Mucosa of descending colon (tissue), 3 donors: ENCODE measurements at regions not wholly inside any gene's neighbourhood (a gene's known extent, or its start where the extent isn't known, plus 50 kb on each side); places are given as distances from the start of the nearest gene placed in this dataset.

ENCODE experiments used
- ATAC-seq: fragments of 200-7000 bp; cut with Tn5 transposase; one replicate; pipeline ENCODE4 v1.9.1; 2020; ENCODE audit warnings: mild to moderate bottlenecking, moderate library complexity
- DNase-seq, 3 donors: peaks; one replicate each; pipeline ENCODE4 v3.0.0-alpha.2; 2020
- H3K36me3 ChIP-seq: fragments of 200-600 bp; one replicate; pipeline ENCODE4 v1.8.0; 2021; ENCODE audit warnings: low read depth, mild to moderate bottlenecking
- H3K4me1 ChIP-seq: fragments of 200-600 bp; one replicate; pipeline ENCODE4 v1.8.0; 2021; ENCODE audit warnings: low read depth, mild to moderate bottlenecking
- H3K4me3 ChIP-seq: fragments of 200-600 bp; one replicate; pipeline ENCODE4 v1.8.0; 2021; ENCODE audit warnings: mild to moderate bottlenecking
- H3K9me3 ChIP-seq: fragments of 200-600 bp; one replicate; pipeline ENCODE4 v1.8.0; 2021; ENCODE audit warnings: mild to moderate bottlenecking
- intact Hi-C, 2 donors: fragments of 100-400 bp; cut with DNase I in 1 of 2; cut with micrococcal nuclease in 1 of 2; formaldehyde crosslinking; loops; one replicate each; pipeline versions ENCODE4 v1.11.0 to v1.11.1; 2022; cut with DNase I, micrococcal nuclease
- TF ChIP-seq, protein P1 (sequence below): fragments of 200-600 bp; IDR thresholded peaks from one replicate; pipeline ENCODE4 v1.8.0; 2022; ENCODE audit warnings: antibody characterized with exemption, mild to moderate bottlenecking
- donor health status: DM: no; HTN: no; CAD: no; lungs with moderate emphysema.
- donor health status: DM: no; HTN: no; CAD: no.
- donor health status: DM: no; HTN: yes; CAD: no.

DNA sequence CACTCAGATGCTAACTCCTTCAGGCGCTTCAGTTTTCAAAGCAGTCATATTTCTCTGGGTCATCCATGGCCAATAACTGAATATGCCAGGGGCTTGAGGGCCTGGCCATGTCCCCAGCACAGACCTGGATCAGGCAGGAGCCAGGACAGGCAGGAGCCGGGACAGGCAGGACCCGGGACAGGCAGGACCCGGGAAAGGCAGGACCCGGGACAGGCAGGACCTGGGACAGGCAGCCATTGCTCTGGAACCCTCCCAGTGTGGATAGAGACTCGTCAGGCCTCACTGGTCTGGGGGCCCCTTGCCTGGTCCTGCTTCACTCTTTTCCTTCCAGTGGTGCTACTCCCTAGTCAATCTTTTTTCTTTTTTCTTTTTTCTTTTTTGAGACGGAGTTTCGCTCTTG, 117.5 kb upstream of the TEX51 start:
- H3K9me3 ChIP-seq, result no peaks in the 10 kb centered on the region
- H3K4me1 ChIP-seq, result peaks cover 4% of the 10 kb centered on the region
- ATAC-seq (no peak), DNase-seq (no peak)
- H3K36me3 ChIP-seq, result no peaks in the 10 kb centered on the region
- TF ChIP-seq, protein P1, sequence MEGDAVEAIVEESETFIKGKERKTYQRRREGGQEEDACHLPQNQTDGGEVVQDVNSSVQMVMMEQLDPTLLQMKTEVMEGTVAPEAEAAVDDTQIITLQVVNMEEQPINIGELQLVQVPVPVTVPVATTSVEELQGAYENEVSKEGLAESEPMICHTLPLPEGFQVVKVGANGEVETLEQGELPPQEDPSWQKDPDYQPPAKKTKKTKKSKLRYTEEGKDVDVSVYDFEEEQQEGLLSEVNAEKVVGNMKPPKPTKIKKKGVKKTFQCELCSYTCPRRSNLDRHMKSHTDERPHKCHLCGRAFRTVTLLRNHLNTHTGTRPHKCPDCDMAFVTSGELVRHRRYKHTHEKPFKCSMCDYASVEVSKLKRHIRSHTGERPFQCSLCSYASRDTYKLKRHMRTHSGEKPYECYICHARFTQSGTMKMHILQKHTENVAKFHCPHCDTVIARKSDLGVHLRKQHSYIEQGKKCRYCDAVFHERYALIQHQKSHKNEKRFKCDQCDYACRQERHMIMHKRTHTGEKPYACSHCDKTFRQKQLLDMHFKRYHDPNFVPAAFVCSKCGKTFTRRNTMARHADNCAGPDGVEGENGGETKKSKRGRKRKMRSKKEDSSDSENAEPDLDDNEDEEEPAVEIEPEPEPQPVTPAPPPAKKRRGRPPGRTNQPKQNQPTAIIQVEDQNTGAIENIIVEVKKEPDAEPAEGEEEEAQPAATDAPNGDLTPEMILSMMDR, result no peak
- no peak overlapping the region for H3K4me3 ChIP-seq
- intact Hi-C loops, result no loop called here

GRCh38 chr2:126781806-126782205, 116.9 kb upstream of the TEX51 start:
- TF ChIP-seq, protein P1, result no peak
- Histone ChIP-seq H3K4me1 (peaks cover 2% of the 10 kb centered on the region), H3K4me3 (no peak overlapping the region), H3K9me3 (no peaks in the 10 kb centered on the region), H3K36me3 (no peaks in the 10 kb centered on the region)
- intact Hi-C loops, result no loop called here
- ATAC-seq (no peak), DNase-seq (no peak)

DNA sequence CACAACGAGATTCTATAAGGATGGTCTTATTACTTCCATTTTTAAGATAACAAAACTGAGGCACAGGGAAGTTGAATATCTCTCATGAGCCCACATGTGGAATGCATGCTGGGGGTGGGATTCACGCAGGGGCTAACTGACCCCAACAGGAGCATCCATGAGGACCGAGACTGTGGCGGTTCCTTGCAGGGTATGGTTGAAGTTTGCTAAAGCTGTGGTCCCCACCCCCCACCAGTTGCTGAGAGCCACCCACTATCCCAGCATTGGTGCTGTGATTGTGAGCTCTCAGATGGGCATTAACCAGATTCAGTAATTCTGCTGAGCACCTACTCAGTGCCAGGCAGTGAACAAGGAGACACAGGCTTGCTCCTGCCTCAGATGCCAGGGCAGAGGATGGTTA, 116.0 kb upstream of the TEX51 start:
- H3K4me1 ChIP-seq, result no peaks in the 10 kb centered on the region
- H3K4me3 ChIP-seq, result no peak overlapping the region
- ATAC-seq (no peak), DNase-seq (no peak)
- H3K9me3 ChIP-seq, result no peaks in the 10 kb centered on the region
- no peaks in the 10 kb centered on the region for H3K36me3 ChIP-seq
- intact Hi-C loops, result no loop called here
- TF ChIP-seq, protein P1, result no peak

DNA sequence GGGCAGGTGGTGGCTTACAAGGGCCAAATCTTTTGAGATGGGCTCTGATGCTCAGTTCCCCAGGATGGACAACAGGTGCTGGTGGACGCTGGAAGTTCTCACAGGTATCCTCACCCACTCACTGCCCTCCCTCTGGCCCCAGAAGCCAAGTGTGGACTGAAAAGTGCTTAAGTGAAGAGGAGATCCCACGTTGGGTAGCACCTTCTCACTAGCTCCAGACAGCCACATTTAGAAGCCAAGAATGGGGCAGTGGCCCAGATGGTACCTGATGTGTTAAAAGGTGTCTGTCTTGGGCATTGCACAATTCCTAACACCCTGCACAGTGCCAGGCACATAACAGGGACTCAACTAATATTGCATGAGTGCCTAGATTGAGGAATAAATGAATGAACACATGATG, 115.3 kb upstream of the TEX51 start:
- intact Hi-C loops, result no loop called here
- ATAC-seq, result no peak
- no peaks in the 10 kb centered on the region for H3K4me1 ChIP-seq

GRCh38 chr2:126784045-126784444, 114.6 kb upstream of the TEX51 start:
- TF ChIP-seq, protein P1, result no peak
- Histone ChIP-seq H3K36me3 (no peaks in the 10 kb centered on the region), H3K4me3 (no peak overlapping the region), H3K4me1 (no peaks in the 10 kb centered on the region), H3K9me3 (no peaks in the 10 kb centered on the region)
- no peak for ATAC-seq
- DNase-seq, result no peak
- intact Hi-C loops, result no loop called here

More for the DNA sequence above, 115.3 kb upstream of the TEX51 start:
- TF ChIP-seq, protein P1, result no peak
- Histone ChIP-seq H3K4me3 (no peak overlapping the region), H3K36me3 (no peaks in the 10 kb centered on the region), H3K9me3 (no peaks in the 10 kb centered on the region)
- DNase-seq, result no peak

DNA sequence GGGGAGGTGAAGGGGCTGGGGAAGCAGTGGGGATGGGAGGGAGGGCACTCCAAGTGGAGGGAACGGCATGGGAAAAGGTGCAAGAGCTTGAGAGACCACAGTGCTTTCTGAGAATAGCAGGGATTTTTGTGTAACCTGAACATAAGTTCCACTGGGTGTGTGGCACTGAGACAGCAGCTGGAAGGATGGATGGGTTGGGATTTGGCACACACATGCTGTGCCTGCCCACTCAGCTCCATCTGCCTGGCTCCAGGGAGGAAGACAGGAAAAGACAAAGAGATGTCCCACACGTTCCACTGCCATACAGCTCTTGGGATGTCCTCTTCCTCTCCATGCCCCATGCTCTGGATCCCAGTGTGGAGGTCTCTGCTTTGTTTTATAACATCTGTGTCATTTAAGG, 114.1 kb upstream of the TEX51 start:
- TF ChIP-seq, protein P1, result no peak
- intact Hi-C loops, result no loop called here

More for the DNA sequence above, 114.1 kb upstream of the TEX51 start:
- DNase-seq (no peak), ATAC-seq (no peak)
- Histone ChIP-seq H3K4me3 (no peak overlapping the region), H3K9me3 (no peaks in the 10 kb centered on the region), H3K36me3 (no peaks in the 10 kb centered on the region), H3K4me1 (no peaks in the 10 kb centered on the region)
